ENCODE measurements at regions not wholly inside any gene's neighbourhood (a gene's known extent, or its start where the extent isn't known, plus 50 kb on each side); places are given as distances from the start of the nearest gene placed in this dataset.

- no peak for TF ChIP-seq CTCF (IDR thresholded peaks at IDR 0.05)
- TF ChIP-seq POLR2A (IDR thresholded peaks at IDR 0.05), result no peak
These were observed 312.3 kb downstream of the SPRY1 start for GRCh38 chr4:123708902-123709301.
